Inferior parietal cortex (tissue), 1 donor: ENCODE measurements at regions not wholly inside any gene's neighbourhood (a gene's known extent, or its start where the extent isn't known, plus 50 kb on each side); places are given as distances from the start of the nearest gene placed in this dataset.

Source experiments
- DNase-seq: peaks from one replicate; pipeline ENCODE4 v3.0.0-alpha.2; 2016; ENCODE audit errors: extremely low spot score

GRCh38 chr14:29278301-29279263 lies 512.0 kb downstream of the FOXG1 start:
- DNase-seq: no peak

GRCh38 chr14:29282169-29282568 lies 515.6 kb downstream of the FOXG1 start:
- no peak for DNase-seq

- no peak for DNase-seq
These were observed 523.9 kb downstream of the FOXG1 start for GRCh38 chr14:29290441-29290840.

GRCh38 chr14:29299372-29299771 lies 532.8 kb downstream of the FOXG1 start:
- no peak for DNase-seq

- no peak for DNase-seq
These were observed 535.0 kb downstream of the FOXG1 start for GRCh38 chr14:29301571-29301970.

- DNase-seq: no peak
These were observed 543.6 kb downstream of the FOXG1 start for GRCh38 chr14:29310210-29310609.

GRCh38 chr14:29310757-29311156 lies 544.2 kb downstream of the FOXG1 start:
- no peak for DNase-seq

GRCh38 chr14:29311983-29312382 lies 545.4 kb downstream of the FOXG1 start:
- DNase-seq: no peak

- no peak for DNase-seq
These were observed 550.3 kb downstream of the FOXG1 start for GRCh38 chr14:29316936-29317335.

- DNase-seq: no peak
These were observed 550.8 kb downstream of the FOXG1 start for GRCh38 chr14:29317423-29317822.

- DNase-seq: no peak
These were observed 553.7 kb downstream of the FOXG1 start for GRCh38 chr14:29320286-29320685.

GRCh38 chr14:29321646-29322045 lies 555.1 kb downstream of the FOXG1 start:
- no peak for DNase-seq

GRCh38 chr14:29339494-29340172 lies 573.0 kb downstream of the FOXG1 start:
- DNase-seq: no peak

GRCh38 chr14:29348504-29348903 lies 579.1 kb downstream of the PRKD1 start:
- DNase-seq: no peak

GRCh38 chr14:29350496-29350895 lies 577.2 kb downstream of the PRKD1 start:
- no peak for DNase-seq

GRCh38 chr14:29351996-29352705 lies 575.5 kb downstream of the PRKD1 start:
- DNase-seq: no peak

- no peak for DNase-seq
These were observed 575.0 kb downstream of the PRKD1 start for GRCh38 chr14:29352706-29353080.

GRCh38 chr14:29353513-29353912 lies 574.1 kb downstream of the PRKD1 start:
- no peak for DNase-seq

GRCh38 chr14:29354486-29354885 lies 573.2 kb downstream of the PRKD1 start:
- no peak for DNase-seq

GRCh38 chr14:29355331-29355730 lies 572.3 kb downstream of the PRKD1 start:
- no peak for DNase-seq

- DNase-seq: no peak
These were observed 571.8 kb downstream of the PRKD1 start for GRCh38 chr14:29355846-29356245.

- DNase-seq: no peak
These were observed 567.0 kb downstream of the PRKD1 start for GRCh38 chr14:29360656-29361055.
